Uterus (tissue), 2 donors: ENCODE measurements at regions not wholly inside any gene's neighbourhood (a gene's known extent, or its start where the extent isn't known, plus 50 kb on each side); places are given as distances from the start of the nearest gene placed in this dataset.

Experiments
- POLR2A ChIP-seq, 2 donors: fragments of 450-650 bp; IDR thresholded peaks; one replicate each; pipeline ENCODE4 v1.6.1; 2016; ENCODE audit warnings: antibody characterized with exemption in 2 of 2, mild to moderate bottlenecking in 1 of 2, moderate library complexity in 1 of 2
- TF ChIP-seq, protein P1 (sequence below), 4 experiments: fragments of 200-600 bp in 2 of 4; fragments of 450-650 bp in 2 of 4; sonication (generic) in 2 of 4; IDR thresholded peaks; one replicate each; pipeline ENCODE4 v1.5.1; 2016 to 2019; ENCODE audit warnings: antibody characterized with exemption in 4 of 4, mild to moderate bottlenecking in 2 of 4, moderate library complexity in 1 of 4

DNA sequence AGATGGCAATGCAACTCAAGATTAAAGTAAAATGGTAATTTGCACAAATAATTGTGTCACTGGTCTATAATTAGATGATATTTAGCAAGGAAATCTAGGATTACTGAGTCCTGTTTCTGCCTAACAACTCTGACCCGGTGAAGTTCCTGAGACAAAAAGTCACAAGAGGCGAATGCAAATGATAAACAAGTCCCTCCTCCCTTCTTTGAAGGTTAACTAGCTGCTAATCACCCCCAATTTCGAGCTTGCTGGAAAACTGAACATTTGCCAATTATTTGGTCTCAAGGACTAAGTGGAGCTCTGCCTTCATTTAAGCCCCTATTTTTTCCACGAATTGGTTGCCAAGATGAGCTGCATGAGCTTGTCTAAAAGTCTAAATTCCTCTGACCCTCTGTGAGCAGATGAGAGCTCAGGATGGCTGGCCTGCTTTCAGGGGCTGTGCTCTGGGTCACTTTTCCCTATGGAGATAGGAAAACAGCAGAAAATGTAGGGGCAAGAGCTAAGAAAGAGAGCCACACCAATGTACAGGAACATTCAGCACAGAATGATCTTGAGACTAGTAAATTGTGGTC, 127.3 kb downstream of the MBL2 start:
- TF ChIP-seq, protein P1, sequence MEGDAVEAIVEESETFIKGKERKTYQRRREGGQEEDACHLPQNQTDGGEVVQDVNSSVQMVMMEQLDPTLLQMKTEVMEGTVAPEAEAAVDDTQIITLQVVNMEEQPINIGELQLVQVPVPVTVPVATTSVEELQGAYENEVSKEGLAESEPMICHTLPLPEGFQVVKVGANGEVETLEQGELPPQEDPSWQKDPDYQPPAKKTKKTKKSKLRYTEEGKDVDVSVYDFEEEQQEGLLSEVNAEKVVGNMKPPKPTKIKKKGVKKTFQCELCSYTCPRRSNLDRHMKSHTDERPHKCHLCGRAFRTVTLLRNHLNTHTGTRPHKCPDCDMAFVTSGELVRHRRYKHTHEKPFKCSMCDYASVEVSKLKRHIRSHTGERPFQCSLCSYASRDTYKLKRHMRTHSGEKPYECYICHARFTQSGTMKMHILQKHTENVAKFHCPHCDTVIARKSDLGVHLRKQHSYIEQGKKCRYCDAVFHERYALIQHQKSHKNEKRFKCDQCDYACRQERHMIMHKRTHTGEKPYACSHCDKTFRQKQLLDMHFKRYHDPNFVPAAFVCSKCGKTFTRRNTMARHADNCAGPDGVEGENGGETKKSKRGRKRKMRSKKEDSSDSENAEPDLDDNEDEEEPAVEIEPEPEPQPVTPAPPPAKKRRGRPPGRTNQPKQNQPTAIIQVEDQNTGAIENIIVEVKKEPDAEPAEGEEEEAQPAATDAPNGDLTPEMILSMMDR (IDR thresholded peaks at IDR 0.05) = no peak
- no peak for TF ChIP-seq POLR2A (IDR thresholded peaks at IDR 0.05)
